Endothelial cell of umbilical vein (primary cell): ENCODE measurements at regions not wholly inside any gene's neighbourhood (a gene's known extent, or its start where the extent isn't known, plus 50 kb on each side); places are given as distances from the start of the nearest gene placed in this dataset.

Experiments used
- BruUV-seq: library from RNA; stranded (reverse); fragments of 400-500 nt; replicated peaks from 2 replicates; lab custom pipeline; 2021; lab: Mats Ljungman, UMichigan
- CTCF ChIA-PET: fragments of 300-600, 350-600 bp; sonication (Branson Sonifier 250); formaldehyde crosslinking; loops from one replicate; lab custom pipeline; 2021; ENCODE audit warnings: antibody characterized with exemption, inconsistent platforms; lab: Charles Lee
- POLR2A ChIA-PET: fragments of 300-600, 350-600 bp; sonication (Branson Sonifier 250); formaldehyde crosslinking; loops from one replicate; lab custom pipeline; 2021; ENCODE audit warnings: antibody characterized with exemption, inconsistent platforms; lab: Charles Lee
- DNase-seq: peaks from one replicate; pipeline ENCODE4 v3.0.0-alpha.2; 2011; ENCODE audit warnings: low read depth, low spot score
- FAIRE-seq: peaks from 2 replicates; lab custom pipeline; 2011; peaks lifted over from hg19 to GRCh38; lab: Jason Lieb, UNC
- H2AFZ ChIP-seq: 2 replicates; pipeline ENCODE4 v1.6.0; 2012; ENCODE audit warnings: low read depth, low read length, control low read depth, inconsistent platforms
- H3K27ac ChIP-seq: 2 replicates; pipeline ENCODE4 v1.5.1; 2011; ENCODE audit warnings: low read depth, mild to moderate bottlenecking, control low read depth, low read length, moderate library complexity; ENCODE audit not compliant: insufficient read depth
- H3K27me3 ChIP-seq, 2 experiments: 2 replicates each; pipeline versions ENCODE4 v1.6.0 to v1.6.1; 2011; ENCODE audit warnings: low read length in 2 of 2, mixed read lengths in 1 of 2; ENCODE audit not compliant: control insufficient read depth in 2 of 2, insufficient read depth in 2 of 2
- H3K36me3 ChIP-seq, 2 experiments: 2 replicates in 1 of 2; 3 replicates in 1 of 2; pipeline ENCODE4 v1.5.1; 2011; ENCODE audit warnings: low read length in 2 of 2, mild to moderate bottlenecking in 1 of 2, moderate library complexity in 1 of 2; ENCODE audit not compliant: control insufficient read depth in 2 of 2, insufficient read depth in 2 of 2; ENCODE audit errors: extremely low read depth in 1 of 2
- H3K4me1 ChIP-seq: 3 replicates; pipeline ENCODE4 v1.5.1; 2011; ENCODE audit warnings: mild to moderate bottlenecking, low read length; ENCODE audit not compliant: control insufficient read depth, insufficient read depth; ENCODE audit errors: extremely low read depth
- H3K4me2 ChIP-seq: 2 replicates; pipeline ENCODE4 v1.6.1; 2011; ENCODE audit warnings: low read length, control low read depth, mixed read lengths; ENCODE audit not compliant: insufficient read depth
- H3K4me3 ChIP-seq, 3 experiments: fragments of 200-600 bp in 1 of 3; sonication (generic), shearing (Covaris generic) in 1 of 3; replicated peaks in 1 of 3; 2 replicates each; pipeline ENCODE4 v1.5.1; 2011 to 2016; ENCODE audit warnings: control low read depth in 3 of 3, low read length in 3 of 3, mild to moderate bottlenecking in 2 of 3, inconsistent platforms in 1 of 3, low read depth in 1 of 3, moderate library complexity in 1 of 3; ENCODE audit not compliant: insufficient read depth in 1 of 3
- H3K79me2 ChIP-seq: 2 replicates; pipeline ENCODE4 v1.6.0; 2012; ENCODE audit warnings: low read length, inconsistent platforms; ENCODE audit not compliant: control insufficient read depth, insufficient read depth
- H3K9ac ChIP-seq: replicated peaks from 2 replicates; pipeline ENCODE3; 2011; ENCODE audit warnings: low read length, control low read depth; ENCODE audit not compliant: insufficient read depth; ENCODE audit errors: extremely low read depth
- H3K9me1 ChIP-seq: replicated peaks from 3 replicates; pipeline ENCODE4 v1.6.0; 2011; ENCODE audit warnings: mild to moderate bottlenecking, low read length; ENCODE audit not compliant: control insufficient read depth, insufficient read depth; ENCODE audit errors: extremely low read depth
- H3K9me3 ChIP-seq: replicated peaks from 2 replicates; pipeline ENCODE4 v1.5.1; 2012; ENCODE audit warnings: low read length, inconsistent platforms; ENCODE audit not compliant: control insufficient read depth, insufficient read depth
- H4K20me1 ChIP-seq: replicated peaks from 2 replicates; pipeline ENCODE3; 2011; ENCODE audit warnings: mild to moderate bottlenecking, low read length; ENCODE audit not compliant: control insufficient read depth, insufficient read depth; ENCODE audit errors: extremely low read depth
- EZH2 ChIP-seq: IDR thresholded peaks from 2 replicates; pipeline ENCODE4 v1.6.1; 2012; ENCODE audit warnings: borderline replicate concordance, low read depth, mild to moderate bottlenecking, moderate library complexity, low read length, inconsistent platforms; ENCODE audit not compliant: severe bottlenecking
- FOS ChIP-seq: IDR thresholded peaks from 2 replicates; pipeline ENCODE4 v1.6.1; 2011; ENCODE audit warnings: mild to moderate bottlenecking, low read length, moderate library complexity, borderline replicate concordance; ENCODE audit not compliant: insufficient read depth
- GATA2 ChIP-seq: IDR thresholded peaks from 2 replicates; pipeline ENCODE4 v1.7.0; 2011; ENCODE audit warnings: low read depth, mild to moderate bottlenecking, moderate library complexity, mixed read lengths, low read length; ENCODE audit not compliant: insufficient read length, insufficient read depth
- JUN ChIP-seq: IDR thresholded peaks from 2 replicates; pipeline ENCODE4 v1.6.1; 2011; ENCODE audit warnings: borderline replicate concordance, low read depth; ENCODE audit not compliant: insufficient read length, insufficient read depth
- MAX ChIP-seq: IDR thresholded peaks from 2 replicates; pipeline ENCODE4 v1.6.1; 2011; ENCODE audit not compliant: insufficient read depth, insufficient read length
- MYC ChIP-seq: IDR thresholded peaks from one replicate; pipeline ENCODE4 v1.6.1; 2011; ENCODE audit warnings: mild to moderate bottlenecking, low read depth, low read length
- POLR2A ChIP-seq: IDR thresholded peaks from 2 replicates; pipeline ENCODE4 v1.6.1; 2012; ENCODE audit warnings: low read depth, mild to moderate bottlenecking, control low read depth, low read length
- POLR2AphosphoS5 ChIP-seq: IDR thresholded peaks from 2 replicates; pipeline ENCODE4 v1.6.1; 2012; ENCODE audit warnings: low read depth, mild to moderate bottlenecking, control low read depth, low read length, moderate library complexity; ENCODE audit not compliant: insufficient read depth
- dilution Hi-C: fragments of 300-500 bp; cut with MboI; formaldehyde crosslinking; loops from one replicate; pipeline ENCODE4 v1.15.0; 2019; ENCODE audit warnings: low sequenced_read_pairs; ENCODE audit not compliant: extremely low pct_ligation_motif_present
- intact Hi-C: fragments of 100-400 bp; cut with micrococcal nuclease; formaldehyde crosslinking; loops from one replicate; pipeline ENCODE4 v1.10.0; 2022
- TF ChIP-seq, protein P1 (sequence below), 2 donors: IDR thresholded peaks; 1 replicate in 1 of 2; 2 replicates in 1 of 2; pipeline ENCODE4 v1.5.1; 2011; ENCODE audit warnings: low read length in 2 of 2, mild to moderate bottlenecking in 2 of 2, moderate library complexity in 2 of 2, control low read depth in 1 of 2, inconsistent platforms in 1 of 2, low read depth in 1 of 2; ENCODE audit not compliant: insufficient read depth in 1 of 2; ENCODE audit errors: extremely low read depth in 1 of 2

- Histone ChIP-seq H3K36me3 (no peaks in the 10 kb centered on the region), H3K4me2 (no peak overlapping the region), H3K27ac (no peak overlapping the region), H3K4me3 (no peak overlapping the region), H3K9ac (no peak overlapping the region), H3K79me2 (no peaks in the 10 kb centered on the region), H3K9me3 (no peaks in the 10 kb centered on the region), H3K27me3 (no peaks in the 10 kb centered on the region), H2AFZ (no peak overlapping the region), H3K9me1 (no peaks in the 10 kb centered on the region), H3K4me1 (peaks cover 18% of the 10 kb centered on the region), H4K20me1 (no peaks in the 10 kb centered on the region)
- TF ChIP-seq MAX (no peak), GATA2 (no peak), EZH2 (no peak), POLR2A (no peak)
- TF ChIP-seq, protein P1, sequence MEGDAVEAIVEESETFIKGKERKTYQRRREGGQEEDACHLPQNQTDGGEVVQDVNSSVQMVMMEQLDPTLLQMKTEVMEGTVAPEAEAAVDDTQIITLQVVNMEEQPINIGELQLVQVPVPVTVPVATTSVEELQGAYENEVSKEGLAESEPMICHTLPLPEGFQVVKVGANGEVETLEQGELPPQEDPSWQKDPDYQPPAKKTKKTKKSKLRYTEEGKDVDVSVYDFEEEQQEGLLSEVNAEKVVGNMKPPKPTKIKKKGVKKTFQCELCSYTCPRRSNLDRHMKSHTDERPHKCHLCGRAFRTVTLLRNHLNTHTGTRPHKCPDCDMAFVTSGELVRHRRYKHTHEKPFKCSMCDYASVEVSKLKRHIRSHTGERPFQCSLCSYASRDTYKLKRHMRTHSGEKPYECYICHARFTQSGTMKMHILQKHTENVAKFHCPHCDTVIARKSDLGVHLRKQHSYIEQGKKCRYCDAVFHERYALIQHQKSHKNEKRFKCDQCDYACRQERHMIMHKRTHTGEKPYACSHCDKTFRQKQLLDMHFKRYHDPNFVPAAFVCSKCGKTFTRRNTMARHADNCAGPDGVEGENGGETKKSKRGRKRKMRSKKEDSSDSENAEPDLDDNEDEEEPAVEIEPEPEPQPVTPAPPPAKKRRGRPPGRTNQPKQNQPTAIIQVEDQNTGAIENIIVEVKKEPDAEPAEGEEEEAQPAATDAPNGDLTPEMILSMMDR (IDR thresholded peaks at IDR 0.05; ENCODE audit: extremely low read depth in 1 of 2, insufficient read depth in 1 of 2, low read depth in 1 of 2, low read length in 2 of 2) = no peak
- dilution Hi-C loops = no loop called here
- FAIRE-seq (no peak), DNase-seq (no peak)
- ChIA-PET POLR2A (no interaction called here), CTCF (no interaction called here)
- no TSS peak for BruUV-seq
- intact Hi-C loops = no loop called here
These were observed 62.2 kb upstream of the WDR1 start for GRCh38 chr4:10178763-10179162.

GRCh38 chr4:10175626-10176025 is 59.0 kb upstream of the WDR1 start:
- Histone ChIP-seq H3K4me3 (no peak overlapping the region), H3K27ac (no peak overlapping the region), H3K27me3 (no peaks in the 10 kb centered on the region), H3K9ac (no peak overlapping the region), H3K9me1 (no peaks in the 10 kb centered on the region), H4K20me1 (no peaks in the 10 kb centered on the region), H3K4me2 (no peak overlapping the region), H3K4me1 (peaks cover 17% of the 10 kb centered on the region), H2AFZ (no peak overlapping the region), H3K9me3 (no peaks in the 10 kb centered on the region), H3K79me2 (no peaks in the 10 kb centered on the region), H3K36me3 (no peaks in the 10 kb centered on the region)
- intact Hi-C loops (no loop called here), dilution Hi-C loops (no loop called here)
- no peak for DNase-seq
- POLR2A ChIA-PET = no interaction called here
- BruUV-seq = no TSS peak
- FAIRE-seq = no peak
- TF ChIP-seq MYC (no peak), POLR2AphosphoS5 (no peak), JUN (no peak), GATA2 (no peak), MAX (no peak), EZH2 (no peak), POLR2A (no peak), FOS (no peak)
- TF ChIP-seq, protein P1 (IDR thresholded peaks at IDR 0.05; ENCODE audit: extremely low read depth in 1 of 2, insufficient read depth in 1 of 2, low read depth in 1 of 2, low read length in 2 of 2) = no peak
- CTCF ChIA-PET = interaction anchor here (3.7 to 5.1 kb wide), 2 partner anchors 11 to 17 kb away, joined by 33 read pairs; no protein-coding TSS in a partner anchor
